CD14-positive monocyte (primary cell): ENCODE measurements at regions not wholly inside any gene's neighbourhood (a gene's known extent, or its start where the extent isn't known, plus 50 kb on each side); places are given as distances from the start of the nearest gene placed in this dataset.

Source experiments
- DNase-seq, 3 donors: peaks; one replicate each; pipeline ENCODE4 v3.0.0-alpha.2; 2011 to 2022
- H2AFZ ChIP-seq: 2 replicates; pipeline ENCODE4 v1.6.0; 2012; ENCODE audit warnings: mild to moderate bottlenecking, low read depth, low read length, inconsistent platforms; ENCODE audit not compliant: insufficient read depth, poor library complexity, severe bottlenecking
- H3K27ac ChIP-seq, 2 donors: 1 replicate in 1 of 2; 2 replicates in 1 of 2; pipeline ENCODE4 v1.5.1; 2012 to 2013; ENCODE audit warnings: low read length in 2 of 2, control low read depth in 1 of 2, inconsistent platforms in 1 of 2, low read depth in 1 of 2, mild to moderate bottlenecking in 1 of 2
- H3K27me3 ChIP-seq, 2 donors: one replicate each; pipeline versions ENCODE4 v1.6.0 to v1.6.1; 2011 to 2013; ENCODE audit warnings: low read length in 2 of 2; ENCODE audit not compliant: control insufficient read depth in 2 of 2, insufficient read depth in 2 of 2
- H3K36me3 ChIP-seq, 2 donors: replicated peaks in 1 of 2; 1 replicate in 1 of 2; 2 replicates in 1 of 2; pipeline versions ENCODE4 v1.5.1 to v1.6.1; 2012 to 2013; ENCODE audit warnings: low read length in 2 of 2, control low read depth in 1 of 2, inconsistent platforms in 1 of 2, mild to moderate bottlenecking in 1 of 2; ENCODE audit not compliant: insufficient read depth in 2 of 2, control insufficient read depth in 1 of 2
- H3K4me1 ChIP-seq, 2 donors: 1 replicate in 1 of 2; 2 replicates in 1 of 2; pipeline versions ENCODE4 v1.5.1 to v1.6.1; 2012 to 2013; ENCODE audit warnings: low read length in 2 of 2, control low read depth in 1 of 2, inconsistent platforms in 1 of 2, mild to moderate bottlenecking in 1 of 2, moderate library complexity in 1 of 2; ENCODE audit not compliant: insufficient read depth in 2 of 2, control insufficient read depth in 1 of 2
- H3K4me2 ChIP-seq: replicated peaks from 2 replicates; pipeline ENCODE3; 2012; ENCODE audit warnings: low read length, moderate library complexity, mild to moderate bottlenecking; ENCODE audit not compliant: poor library complexity, severe bottlenecking; ENCODE audit errors: extremely low read depth
- H3K4me3 ChIP-seq, 3 experiments: fragments of 200-600 bp in 1 of 3; sonication (generic) in 1 of 3; replicated peaks in 1 of 3; 1 replicate in 2 of 3; 2 replicates in 1 of 3; pipeline ENCODE4 v1.5.1; 2011 to 2013; ENCODE audit warnings: low read length in 3 of 3, mild to moderate bottlenecking in 3 of 3, control low read depth in 2 of 3, low read depth in 2 of 3, inconsistent platforms in 1 of 3, moderate library complexity in 1 of 3
- H3K79me2 ChIP-seq: 2 replicates; pipeline ENCODE4 v1.6.0; 2012; ENCODE audit warnings: mild to moderate bottlenecking, control low read depth, inconsistent platforms, low read length, moderate library complexity; ENCODE audit not compliant: insufficient read depth
- H3K9ac ChIP-seq: 2 replicates; pipeline ENCODE4 v1.6.0; 2017; ENCODE audit warnings: low read length, mild to moderate bottlenecking; ENCODE audit not compliant: insufficient read depth, poor library complexity, severe bottlenecking
- H3K9me3 ChIP-seq, 2 donors: replicated peaks in 1 of 2; 1 replicate in 1 of 2; 2 replicates in 1 of 2; pipeline versions ENCODE4 v1.5.1 to v1.6.1; 2012 to 2013; ENCODE audit warnings: low read length in 2 of 2, control low read depth in 1 of 2; ENCODE audit not compliant: control insufficient read depth in 1 of 2, insufficient read depth in 1 of 2
- H4K20me1 ChIP-seq: 2 replicates; pipeline ENCODE4 v1.6.0; 2012; ENCODE audit warnings: mild to moderate bottlenecking, low read length, control low read depth, moderate library complexity; ENCODE audit not compliant: insufficient read depth
- H3K27ac Mint-ChIP-seq, 7 donors: one replicate each; pipeline ENCODE4 v1.8.0; 2020; ENCODE audit warnings: mild to moderate bottlenecking in 7 of 7, mixed read lengths in 7 of 7, moderate library complexity in 6 of 7, inconsistent platforms in 2 of 7
- H3K27me3 Mint-ChIP-seq, 3 donors: one replicate each; pipeline ENCODE4 v1.8.0; 2021 to 2022; ENCODE audit warnings: low read depth in 3 of 3, mild to moderate bottlenecking in 3 of 3, mixed read lengths in 3 of 3, moderate library complexity in 3 of 3, inconsistent platforms in 1 of 3
- H3K36me3 Mint-ChIP-seq, 2 donors: one replicate each; pipeline ENCODE4 v1.8.0; 2020; ENCODE audit warnings: mixed read lengths in 2 of 2, inconsistent platforms in 1 of 2, mild to moderate bottlenecking in 1 of 2
- H3K4me1 Mint-ChIP-seq: one replicate; pipeline ENCODE4 v1.8.0; 2020; ENCODE audit warnings: mild to moderate bottlenecking, mixed read lengths
- H3K4me3 Mint-ChIP-seq, 2 donors: one replicate each; pipeline ENCODE4 v1.8.0; 2020; ENCODE audit warnings: mild to moderate bottlenecking in 2 of 2, mixed read lengths in 2 of 2, moderate library complexity in 1 of 2
- H3K9me3 Mint-ChIP-seq, 7 donors: one replicate each; pipeline ENCODE4 v1.8.0; 2020 to 2022; ENCODE audit warnings: mixed read lengths in 7 of 7, mild to moderate bottlenecking in 6 of 7, moderate library complexity in 6 of 7, inconsistent platforms in 2 of 7
- CTCF ChIP-seq: fragments of 200-600 bp; IDR thresholded peaks from one replicate; pipeline ENCODE4 v1.8.0; 2022; ENCODE audit warnings: antibody characterized with exemption, mild to moderate bottlenecking
- WGBS: methylation state at CpG from one replicate; pipeline ENCODE4 v1.1.5; 2013; ENCODE audit warnings: missing lambda C conversion rate; ENCODE audit not compliant: insufficient coverage; 5-methylcytosine and 5-hydroxymethylcytosine counted together
- intact Hi-C, 2 donors: fragments of 100-400 bp; cut with micrococcal nuclease; formaldehyde crosslinking; loops; one replicate each; pipeline versions ENCODE4 v1.15.0 to v1.15.1; 2023

GRCh38 chrX:16239211-16239610, 71.9 kb downstream of the MAGEB17 start:
- Mint-ChIP-seq H3K36me3 (no peaks in the 10 kb centered on the region), H3K4me1 (no peaks in the 10 kb centered on the region), H3K4me3 (no peak overlapping the region), H3K9me3 (peaks cover 0 to 10% (median 4%) of the 10 kb centered on the region in 7 donors), H3K27me3 (peaks cover 0 to 23% (median 2%) of the 10 kb centered on the region in 3 donors), H3K27ac (no peak overlapping the region)
- DNase-seq: no peak
- Histone ChIP-seq H3K4me1 (no peaks in the 10 kb centered on the region), H4K20me1 (no peaks in the 10 kb centered on the region), H3K36me3 (no peaks in the 10 kb centered on the region), H3K27ac (no peak overlapping the region), H3K9ac (no peak overlapping the region), H3K27me3 (peaks cover 0 to 16% of the 10 kb centered on the region in 2 donors), H2AFZ (no peak overlapping the region), H3K4me2 (no peak overlapping the region), H3K4me3 (no peak overlapping the region), H3K9me3 (no peaks in the 10 kb centered on the region), H3K79me2 (no peaks in the 10 kb centered on the region)
- no CpG with 5 or more reads among the region's 4 CpGs for WGBS
- TF ChIP-seq CTCF: no peak
- intact Hi-C loops: no loop called here

- DNase-seq: no peak
- no peaks in the 10 kb centered on the region for H4K20me1 ChIP-seq
These were observed 73.1 kb downstream of the MAGEB17 start for GRCh38 chrX:16240231-16240905.

More at GRCh38 chrX:16240231-16240905, 73.1 kb downstream of the MAGEB17 start:
- no peak overlapping the region for H3K4me3 Mint-ChIP-seq
- intact Hi-C loops: no loop called here
- no peak overlapping the region for H3K27ac Mint-ChIP-seq
- TF ChIP-seq CTCF: no peak
- Histone ChIP-seq H2AFZ (no peak overlapping the region), H3K4me2 (no peak overlapping the region), H3K27me3 (peaks cover 0 to 16% of the 10 kb centered on the region in 2 donors), H3K4me1 (no peaks in the 10 kb centered on the region), H3K36me3 (no peaks in the 10 kb centered on the region), H3K27ac (no peak overlapping the region), H3K79me2 (no peaks in the 10 kb centered on the region), H3K9me3 (no peaks in the 10 kb centered on the region), H3K4me3 (no peak overlapping the region), H3K9ac (no peak overlapping the region)
- WGBS: no CpG with 5 or more reads among the region's 2 CpGs
- H3K27me3 Mint-ChIP-seq: peaks cover 0 to 23% (median 0%) of the 10 kb centered on the region in 3 donors
- no peaks in the 10 kb centered on the region for H3K4me1 Mint-ChIP-seq
- H3K9me3 Mint-ChIP-seq: peaks cover 0 to 11% (median 4%) of the 10 kb centered on the region in 7 donors
- no peaks in the 10 kb centered on the region for H3K36me3 Mint-ChIP-seq
